Pons (tissue), 1 donor: ENCODE measurements at regions not wholly inside any gene's neighbourhood (a gene's known extent, or its start where the extent isn't known, plus 50 kb on each side); places are given as distances from the start of the nearest gene placed in this dataset.
"Not testable (repeated sequence)": the region's sequence is repeated elsewhere in the genome, so short reads cannot be mapped to it uniquely, and the experiment has no call there.

Experiments used
- DNase-seq: peaks from one replicate; pipeline ENCODE4 v3.0.0-alpha.2; 2016; ENCODE audit warnings: low spot score

DNA sequence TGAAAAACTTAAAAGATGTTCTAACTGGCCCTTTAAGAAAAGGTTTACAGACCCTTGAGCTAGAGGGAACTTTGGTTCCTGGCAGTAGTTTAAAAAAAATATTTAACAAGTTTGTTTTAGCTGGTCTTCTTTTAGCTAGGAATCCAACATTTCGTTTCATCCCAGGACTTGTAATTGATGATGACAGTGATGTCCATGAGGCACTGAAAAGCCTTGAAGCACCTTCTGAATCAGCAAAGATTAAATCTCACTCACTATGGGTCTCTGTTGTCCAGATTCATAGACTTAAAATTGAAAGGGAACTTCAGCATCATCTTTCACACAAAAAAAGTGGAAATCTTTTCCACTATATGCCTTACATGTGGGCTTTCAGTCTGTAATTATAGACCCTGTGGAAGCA lies 102.9 kb upstream of the ETAA1 start:
- no peak for DNase-seq

DNA sequence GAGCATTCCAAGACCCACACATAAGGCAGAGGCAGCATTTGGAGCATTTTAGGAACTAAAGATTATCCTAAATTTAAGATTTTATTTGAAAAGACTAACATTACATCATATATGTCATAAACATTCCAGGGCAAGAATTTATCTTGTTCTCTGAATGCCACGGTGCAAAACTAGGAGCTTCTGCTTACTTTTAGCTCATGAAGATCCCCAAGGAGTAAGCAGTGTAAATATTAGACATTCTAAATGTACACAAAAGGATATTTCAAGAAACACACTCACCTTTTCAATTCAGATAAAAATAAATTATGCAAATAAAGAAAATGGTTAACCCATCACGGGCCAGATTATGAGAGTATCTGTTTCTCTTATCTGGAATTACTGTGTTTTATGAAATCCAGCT lies 101.7 kb upstream of the ETAA1 start:
- no peak for DNase-seq

DNA sequence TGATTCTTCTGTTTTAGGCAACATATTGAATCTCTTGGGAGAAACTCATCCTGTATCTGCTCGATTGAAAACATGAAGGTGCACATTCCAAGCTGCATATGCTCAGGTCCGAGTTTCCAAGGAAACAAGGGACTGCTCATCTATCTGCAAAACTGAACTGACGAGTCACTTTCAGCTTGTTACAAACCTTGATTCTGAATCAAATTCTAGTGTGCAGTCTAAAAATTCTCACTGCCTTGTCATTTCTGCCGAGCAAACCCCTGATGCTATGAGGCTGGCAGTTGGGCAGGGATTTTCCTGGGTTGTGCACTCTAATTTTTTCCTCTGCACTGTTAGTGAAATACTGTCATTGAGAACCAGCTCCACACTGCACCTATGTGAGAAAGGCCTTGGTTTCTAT lies 101.3 kb upstream of the ETAA1 start:
- peak; percentile 3 for DNase-seq

DNA sequence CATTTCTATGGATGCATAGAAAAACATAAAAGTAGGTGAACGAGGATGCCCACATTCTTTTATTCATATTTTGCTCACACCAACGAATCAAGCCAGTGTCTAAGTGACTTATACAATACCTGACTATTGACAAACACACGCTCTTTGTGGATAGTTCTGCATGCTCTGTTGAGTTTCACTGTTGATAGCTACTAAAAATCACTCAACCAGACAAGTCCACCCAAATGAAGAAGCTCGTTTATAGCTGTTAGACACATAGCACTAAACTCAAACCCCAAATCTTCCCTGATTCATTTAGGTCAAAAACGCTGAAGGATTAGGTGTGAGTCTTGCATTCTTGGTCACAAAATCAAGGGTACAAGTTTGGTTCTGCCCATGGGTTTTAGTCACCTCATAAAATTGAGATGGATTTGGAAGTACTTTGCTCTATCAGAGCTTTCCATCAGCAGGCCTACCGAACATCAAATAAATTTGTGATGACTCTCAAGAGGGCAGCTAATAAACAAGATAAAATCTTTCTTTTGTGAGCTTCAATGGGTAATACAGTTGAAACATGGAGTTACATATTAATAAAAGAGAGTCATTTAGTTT lies 92.7 kb upstream of the ETAA1 start:
- no peak for DNase-seq

DNA sequence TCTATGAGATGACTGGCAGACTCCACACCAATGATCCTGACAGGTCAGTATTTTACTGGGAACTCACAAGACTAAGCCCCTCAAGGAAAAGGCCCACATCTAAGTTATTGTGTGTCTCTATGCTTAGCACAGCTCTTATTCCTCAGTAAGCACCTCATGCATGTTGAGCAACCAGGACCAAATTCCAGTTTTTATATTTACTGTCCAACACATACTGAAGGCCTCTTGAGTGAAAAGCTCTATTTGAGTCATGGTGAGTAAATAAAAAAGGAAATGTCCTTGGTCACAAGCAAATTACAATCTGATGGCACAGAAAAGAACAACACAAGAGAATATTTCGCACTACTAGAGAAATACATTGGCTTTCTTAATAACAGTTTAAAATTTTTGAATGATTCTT lies 87.9 kb upstream of the ETAA1 start:
- DNase-seq, result no peak

DNA sequence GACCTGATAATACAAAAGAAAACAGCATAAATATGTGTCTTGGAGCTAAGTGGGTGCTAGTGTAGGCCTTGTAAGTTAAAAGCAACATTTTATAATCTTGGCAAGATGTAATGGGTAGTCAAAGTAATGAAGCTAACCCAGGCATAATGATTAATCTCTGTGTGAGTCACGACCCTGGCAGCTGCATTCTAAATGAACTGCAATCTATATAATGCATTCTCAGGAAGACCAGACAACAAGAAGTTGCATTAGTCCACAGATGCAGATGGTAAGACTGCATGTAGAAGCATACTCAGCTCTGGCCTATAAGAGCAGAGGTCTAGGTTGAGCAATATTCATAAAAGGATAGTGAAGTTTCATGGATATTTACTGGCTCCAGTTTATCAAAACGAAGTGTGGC lies 85.6 kb upstream of the ETAA1 start:
- DNase-seq, result no peak

DNA sequence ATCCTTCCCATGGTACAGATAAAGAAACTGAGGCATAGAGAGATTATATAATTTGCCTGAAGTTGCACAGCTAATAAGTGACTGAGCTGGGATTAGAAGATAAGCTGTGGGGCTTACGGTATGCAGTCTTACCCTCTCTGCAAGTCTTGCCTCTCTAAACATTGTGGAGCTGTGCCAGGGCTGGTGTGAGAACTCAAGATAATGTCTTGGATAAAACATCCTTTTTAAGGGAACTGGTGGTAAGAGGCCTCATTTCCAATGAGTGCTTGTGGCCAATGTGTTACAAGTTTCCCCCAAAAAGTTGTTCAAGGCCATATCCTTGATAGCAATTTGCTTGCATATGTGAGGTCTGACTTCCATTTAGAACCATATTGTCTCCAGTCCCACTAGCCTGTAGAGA lies 84.3 kb upstream of the ETAA1 start:
- no peak for DNase-seq

DNA sequence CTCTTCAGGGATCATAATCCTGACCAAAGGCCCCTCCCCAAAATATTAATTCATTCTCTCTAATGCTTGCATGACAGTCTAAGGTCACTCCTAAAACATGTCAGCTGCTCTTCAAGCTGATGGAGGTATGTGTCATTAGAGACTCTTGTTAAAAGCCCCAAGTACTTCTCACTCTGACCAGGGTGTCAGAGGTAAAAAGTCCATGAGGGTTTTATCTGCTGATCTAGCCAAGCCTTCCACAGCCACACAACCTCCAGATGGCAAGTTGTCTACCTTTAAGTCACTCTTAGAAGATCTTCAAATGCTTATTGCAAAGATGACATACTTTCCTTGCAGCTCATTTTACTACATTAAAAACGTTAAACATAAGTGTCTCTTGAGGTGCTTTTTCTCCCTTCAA lies 83.6 kb upstream of the ETAA1 start:
- DNase-seq, result no peak

DNA sequence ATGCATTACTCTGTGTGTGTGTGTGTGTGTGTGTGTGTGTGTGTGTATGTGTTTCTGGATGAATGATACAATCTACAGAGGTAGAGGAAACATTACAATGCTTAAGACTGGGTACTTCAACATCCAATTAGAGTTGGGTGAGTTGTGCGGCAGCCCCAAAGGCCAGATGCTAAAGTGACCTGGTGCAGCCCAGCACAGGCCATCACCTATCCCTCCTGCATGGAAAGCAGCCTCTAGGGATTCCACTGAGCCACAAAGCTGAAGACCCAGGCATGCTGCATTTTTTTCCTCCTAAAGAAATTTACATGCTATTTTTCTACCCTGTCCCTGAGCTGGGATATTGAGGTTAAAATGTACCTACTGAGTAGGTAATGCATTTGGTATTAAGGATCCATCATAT lies 79.1 kb upstream of the ETAA1 start:
- no peak for DNase-seq

DNA sequence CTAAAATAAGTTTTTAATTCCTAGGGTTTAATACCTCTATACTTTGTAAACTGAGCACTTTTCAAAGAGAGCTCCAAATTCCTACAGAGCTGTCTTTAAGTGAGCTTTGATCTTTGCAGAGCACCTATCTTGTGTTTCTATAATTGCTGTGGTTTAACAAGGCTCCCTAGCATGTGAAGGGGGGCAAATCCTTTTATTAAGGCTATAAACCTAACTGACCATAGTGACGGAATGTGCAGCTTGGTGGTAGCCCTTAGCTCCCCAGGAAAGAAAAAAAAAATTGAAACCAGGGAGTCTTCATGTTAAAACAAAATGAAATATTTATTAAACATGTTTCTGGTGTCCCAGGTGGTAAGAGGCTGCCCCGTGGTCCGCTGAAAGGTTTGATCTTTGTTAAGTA lies 78.6 kb upstream of the ETAA1 start:
- DNase-seq, result no peak

DNA sequence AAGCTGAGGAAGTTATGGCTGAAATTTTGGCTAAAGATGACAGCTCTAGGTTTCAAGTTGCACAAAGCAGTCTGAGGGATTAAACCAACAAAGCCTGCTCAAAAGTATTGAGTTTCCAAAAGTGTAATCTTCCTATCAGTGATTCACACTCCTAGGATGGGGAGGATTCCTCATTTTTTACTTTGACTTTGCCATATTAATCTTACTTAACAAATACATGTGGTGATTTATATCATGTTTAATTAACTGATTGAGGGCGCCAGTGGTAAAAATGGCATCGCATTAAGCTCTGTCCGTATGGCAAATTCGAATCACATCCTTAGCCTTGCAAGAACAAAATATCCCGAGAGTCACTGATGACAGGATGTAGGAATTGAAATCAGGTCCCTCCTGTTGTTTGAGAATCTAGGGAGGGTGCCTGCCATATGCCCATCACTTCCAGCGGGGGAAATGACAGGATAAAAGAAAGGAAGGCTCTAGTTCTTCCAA lies 78.1 kb upstream of the ETAA1 start:
- DNase-seq, result no peak

DNA sequence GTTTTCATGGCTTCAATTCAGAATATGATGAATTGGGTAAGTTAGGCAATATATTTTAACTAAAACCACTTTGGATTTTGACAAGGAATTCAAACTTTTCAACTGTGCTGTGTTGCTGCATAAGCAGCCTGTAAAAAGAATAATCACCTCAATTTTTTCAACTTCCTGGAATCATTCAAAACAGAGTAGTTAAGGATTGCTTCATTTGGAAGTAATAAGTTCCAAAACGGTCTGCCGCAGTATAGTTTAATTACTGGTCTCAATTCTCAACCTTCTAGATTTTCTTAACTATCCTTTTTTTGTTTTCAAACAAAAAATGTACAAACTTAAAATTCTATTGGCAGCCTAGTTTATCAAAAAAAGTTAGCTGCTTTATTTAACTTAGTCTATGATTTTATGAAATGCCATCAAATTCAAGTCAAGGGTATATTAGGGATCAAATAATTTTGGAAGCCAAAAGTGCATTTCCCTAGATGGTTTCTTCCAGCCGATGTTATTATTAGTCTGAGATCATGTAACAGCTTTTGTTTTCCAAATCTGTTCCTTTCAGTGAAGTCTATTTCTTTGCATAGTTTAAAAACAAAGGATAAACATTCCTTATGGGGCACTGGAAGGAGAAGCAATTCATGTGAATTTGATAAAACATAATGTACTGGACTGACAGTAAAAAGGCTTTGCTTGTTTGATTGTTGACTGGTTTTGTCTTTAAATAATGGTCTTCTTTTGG lies 76.1 kb upstream of the ETAA1 start:
- no peak for DNase-seq

DNA sequence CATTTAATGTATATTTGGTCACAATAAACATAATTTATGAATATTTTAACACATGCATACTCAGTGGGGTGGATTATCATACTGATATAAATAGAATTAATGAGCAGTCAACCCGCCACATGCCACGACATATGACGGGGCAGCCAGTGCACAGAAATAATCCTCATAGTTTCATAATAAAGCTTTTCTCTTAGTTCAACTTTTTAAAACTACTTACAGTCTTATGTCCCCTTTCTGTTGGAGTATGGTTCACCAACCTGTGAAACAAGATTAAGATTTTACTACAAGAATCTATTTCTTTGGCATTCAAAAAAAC lies 75.6 kb upstream of the ETAA1 start:
- DNase-seq, result no peak

DNA sequence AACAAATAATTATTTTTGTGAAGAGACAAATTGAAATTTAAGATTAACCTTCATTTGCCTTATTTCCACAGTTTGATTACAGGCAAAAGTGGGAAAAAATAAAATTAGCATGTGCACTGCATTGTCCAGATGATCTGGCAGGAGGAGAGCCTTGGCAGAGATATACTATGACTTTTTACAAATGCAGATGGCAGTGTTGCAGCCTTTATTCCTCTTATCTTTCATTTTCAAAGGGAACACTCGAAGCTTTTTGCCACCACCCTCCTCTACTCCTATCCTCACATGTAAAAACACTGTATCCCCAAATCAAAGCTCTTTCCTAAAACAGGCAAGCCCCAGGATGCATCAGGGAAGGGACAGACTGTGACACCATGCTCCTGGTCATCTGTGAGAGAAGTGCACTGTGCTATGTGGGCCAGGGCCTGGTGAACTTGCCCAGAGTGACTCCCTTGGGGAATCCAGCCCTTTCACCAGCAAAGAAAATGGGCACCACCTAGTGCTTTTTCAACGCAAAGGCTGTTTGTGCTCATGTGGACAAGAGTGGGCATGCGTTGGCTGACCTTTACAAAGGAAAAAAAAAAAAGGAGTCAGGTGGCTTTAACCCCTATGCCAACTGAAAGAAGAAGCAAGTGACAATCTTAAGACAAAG lies 74.7 kb upstream of the ETAA1 start:
- DNase-seq, result peak; percentile 55

DNA sequence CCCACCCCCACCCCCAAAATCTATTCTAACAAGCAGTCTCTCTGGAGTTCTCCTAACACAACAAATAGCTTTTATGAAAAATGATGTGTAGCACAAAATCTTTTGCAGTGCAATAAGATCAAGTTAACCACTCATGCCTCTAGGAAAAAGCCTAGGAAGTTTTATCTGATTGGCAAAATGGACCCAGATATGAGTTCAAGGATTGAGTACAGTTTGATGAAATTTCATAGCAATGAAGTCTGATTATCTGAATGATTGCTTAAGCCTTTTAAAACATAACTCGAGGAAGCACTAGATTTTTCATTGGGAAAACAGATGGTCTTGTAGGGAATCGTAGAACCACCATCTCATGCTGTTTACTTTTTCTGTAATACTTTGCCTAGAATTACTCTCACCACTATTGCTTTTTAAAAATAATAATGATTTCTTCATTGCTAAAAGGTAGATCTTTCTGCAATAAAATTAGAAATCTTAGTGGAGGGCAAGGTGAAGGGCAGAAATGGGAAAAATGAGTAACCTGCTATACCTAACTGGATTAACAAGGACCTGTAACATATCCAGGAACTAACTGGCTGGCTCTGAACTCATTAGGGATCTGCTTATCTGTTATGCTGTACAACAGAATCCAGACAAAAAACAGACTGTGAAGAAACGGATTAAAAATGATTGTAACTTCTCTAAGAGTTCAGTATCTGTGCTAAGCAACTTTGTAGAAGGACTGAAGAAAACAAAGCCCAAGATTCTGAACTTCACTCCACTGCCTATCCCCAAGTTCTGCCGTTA lies 73.7 kb upstream of the ETAA1 start:
- no peak for DNase-seq

DNA sequence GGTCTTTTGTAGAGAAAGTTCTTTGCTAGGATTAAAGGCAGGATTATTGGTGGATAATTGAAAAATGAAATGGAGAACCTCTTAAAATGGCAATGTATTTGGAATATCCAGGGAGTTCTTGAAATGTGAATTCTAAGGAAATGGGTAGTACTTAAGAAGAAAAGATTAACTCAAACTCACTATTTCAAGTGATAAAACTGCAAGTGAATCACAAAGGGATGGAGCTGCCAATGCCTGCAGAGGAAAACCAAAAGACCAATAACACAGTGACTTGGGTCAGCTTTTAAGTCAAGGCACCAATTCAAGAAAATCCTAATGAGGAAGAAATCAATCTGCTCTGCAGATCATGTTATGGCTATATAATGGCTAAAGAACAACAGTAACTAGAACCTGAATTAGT lies 67.6 kb upstream of the ETAA1 start:
- DNase-seq, result no peak

DNA sequence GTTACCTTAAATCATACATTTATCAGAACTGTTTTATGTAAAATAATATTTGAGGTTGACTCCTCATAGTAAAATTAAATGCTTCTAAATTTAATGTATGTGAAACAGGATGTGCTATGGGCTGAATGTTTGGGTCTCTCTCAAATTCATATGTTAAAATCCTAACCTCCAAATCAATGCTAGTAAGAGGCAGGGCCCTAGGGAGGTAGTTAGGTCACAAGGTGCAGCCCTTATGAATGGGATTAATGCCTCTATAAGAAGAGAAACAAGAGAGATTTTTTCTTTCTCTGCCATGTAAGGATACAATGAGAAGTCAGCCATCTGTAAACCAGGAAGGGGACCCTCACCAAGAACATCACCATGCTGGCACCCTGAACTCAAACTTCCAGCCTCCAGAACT lies 67.2 kb upstream of the ETAA1 start:
- DNase-seq, result no peak

DNA sequence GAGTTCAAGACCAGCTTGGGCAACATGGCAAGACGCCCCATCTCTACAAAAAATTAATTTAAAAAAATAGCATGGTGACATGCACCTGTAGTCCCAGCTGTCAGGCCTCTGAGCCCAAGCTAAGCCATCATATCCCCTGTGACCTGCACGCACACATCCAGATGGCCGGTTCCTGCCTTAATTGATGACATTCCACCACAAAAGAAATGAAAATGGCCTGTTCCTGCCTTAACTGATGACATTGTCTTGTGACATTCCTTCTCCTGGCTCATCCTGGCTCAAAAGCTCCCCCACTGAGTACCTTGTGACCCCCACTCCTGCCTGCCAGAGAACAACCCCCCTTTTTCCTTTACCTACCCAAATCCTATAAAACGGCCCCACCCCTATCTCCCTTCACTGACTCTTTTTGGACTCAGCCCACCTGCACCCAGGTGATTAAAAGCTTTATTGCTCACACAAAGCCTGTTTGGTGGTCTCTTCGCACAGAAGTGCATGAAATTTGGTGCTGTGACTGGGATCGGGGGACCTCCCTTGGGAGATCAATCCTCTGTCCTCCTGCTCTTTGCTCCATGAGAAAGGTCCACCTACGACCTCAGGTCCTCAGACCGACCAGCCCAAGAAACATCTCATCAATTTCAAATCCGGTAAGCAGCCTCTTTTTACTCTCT lies 65.6 kb upstream of the ETAA1 start:
- DNase-seq, result not testable (repeated sequence)

DNA sequence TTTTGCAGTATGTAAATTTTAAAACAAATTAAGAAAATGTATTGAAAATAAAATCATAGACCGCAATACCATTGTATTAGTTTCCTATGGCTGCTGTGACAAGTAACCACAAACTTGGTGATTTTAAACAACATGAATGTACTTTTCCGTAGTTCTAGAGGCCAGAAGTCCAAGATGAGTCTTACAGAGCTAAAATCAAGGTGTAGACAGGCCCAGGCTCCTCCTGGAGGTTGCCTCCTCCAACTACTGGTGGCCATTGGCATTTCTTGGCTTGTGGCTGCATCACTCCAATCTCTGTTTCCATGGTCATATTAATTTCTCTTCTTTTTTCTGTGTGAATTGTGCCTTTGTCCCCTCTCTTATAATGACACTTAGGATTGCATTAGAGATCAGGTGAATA lies 59.2 kb upstream of the ETAA1 start:
- DNase-seq, result no peak

DNA sequence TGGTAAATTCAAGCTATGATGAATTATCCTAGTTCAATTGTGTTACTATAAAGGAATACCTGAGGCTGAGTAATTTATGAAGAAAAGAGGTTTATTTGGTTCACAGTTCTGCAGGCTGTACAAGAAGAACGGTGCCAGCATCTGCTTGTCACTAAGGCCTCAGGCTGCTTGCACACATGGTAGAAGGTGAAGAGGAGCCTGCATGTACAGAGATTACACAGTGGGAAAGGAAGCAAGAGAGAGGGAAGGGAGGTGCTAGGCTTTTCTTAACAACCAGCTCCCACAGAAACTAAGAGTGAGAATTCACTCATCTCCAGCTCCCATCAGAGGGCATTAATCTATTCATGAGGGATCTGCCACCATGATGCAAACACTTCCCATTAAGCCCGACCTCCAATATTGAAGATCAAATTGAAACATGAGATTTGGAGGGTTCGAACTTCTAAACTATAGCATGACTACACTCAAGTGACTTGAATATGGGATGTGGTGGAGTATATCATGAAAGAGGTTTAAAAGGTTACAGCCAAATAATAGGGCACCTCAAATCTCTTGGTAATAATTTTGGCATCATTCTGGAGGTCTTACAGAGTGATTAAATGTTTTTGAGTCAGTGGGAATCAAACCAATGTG lies 58.4 kb upstream of the ETAA1 start:
- no peak for DNase-seq

DNA sequence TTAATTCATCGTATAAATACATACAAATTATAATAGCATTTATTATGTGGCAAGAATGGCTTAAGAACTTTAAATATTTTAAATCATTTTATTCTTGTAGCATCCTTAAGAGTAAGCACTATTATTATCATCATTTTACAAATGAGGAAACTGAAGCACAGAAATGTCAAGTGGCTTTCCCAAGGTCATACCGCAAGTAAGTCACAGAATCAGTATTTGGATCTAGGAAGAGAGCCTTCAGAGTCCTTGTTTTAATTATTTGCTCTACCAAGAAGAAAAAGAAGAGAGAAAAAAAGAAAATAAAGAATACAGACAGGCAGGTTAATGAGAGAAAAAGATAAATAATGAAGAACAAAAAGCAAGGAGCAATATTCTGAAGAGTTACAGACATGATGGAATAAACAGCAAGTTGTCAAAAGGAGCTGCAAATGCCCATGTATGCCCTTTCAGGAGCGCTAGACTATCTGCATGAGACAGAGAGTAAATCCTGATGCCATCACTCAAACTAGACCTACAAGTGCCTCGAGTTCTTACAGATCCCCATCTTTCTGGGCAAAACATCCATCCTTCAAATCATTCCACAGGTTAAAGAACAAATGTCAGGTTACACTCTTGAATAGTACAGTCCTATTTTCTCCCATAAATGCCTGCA lies 57.8 kb upstream of the ETAA1 start:
- no peak for DNase-seq
